NB4 (cell line): ENCODE measurements at regions not wholly inside any gene's neighbourhood (a gene's known extent, or its start where the extent isn't known, plus 50 kb on each side); places are given as distances from the start of the nearest gene placed in this dataset.
A peak's percentile ranks its signal among the peaks of the same experiment; 100 is the strongest.

Experiments used
- DNase-seq: peaks from one replicate; pipeline ENCODE4 v3.0.0; 2010; ENCODE audit warnings: low read depth
- H3K4me3 ChIP-seq: one replicate; pipeline ENCODE4 v1.5.1; 2011; ENCODE audit warnings: mild to moderate bottlenecking, low read depth, low read length, moderate library complexity
- CTCF ChIP-seq: IDR thresholded peaks from one replicate; pipeline ENCODE4 v1.5.1; 2012; ENCODE audit warnings: low read depth, low read length
- MAX ChIP-seq: IDR thresholded peaks from 2 replicates; pipeline ENCODE4 v1.6.1; 2011; ENCODE audit warnings: low read depth, low read length
- MYC ChIP-seq: IDR thresholded peaks from 2 replicates; pipeline ENCODE4 v1.6.1; 2011; ENCODE audit warnings: low read depth, low read length
- POLR2A ChIP-seq: IDR thresholded peaks from 2 replicates; pipeline ENCODE4 v1.6.1; 2011; ENCODE audit warnings: mild to moderate bottlenecking; ENCODE audit not compliant: insufficient read length; ENCODE audit errors: extremely low read depth

- TF ChIP-seq MAX (0 out of 2 replicates have a peak, but pooled peaks have one; percentile 7), MYC (no peak), POLR2A (no peak), CTCF (no peak)
- H3K4me3 ChIP-seq = no peak overlapping the region
- DNase-seq = peak; percentile 42
Observed at GRCh38 chr7:12741951-12742575, 54.6 kb downstream of the ARL4A start.

- TF ChIP-seq CTCF = no peak
- no peak for TF ChIP-seq MAX
- TF ChIP-seq POLR2A = no peak
- TF ChIP-seq MYC = no peak
Observed at GRCh38 chr7:12746211-12746610, 58.8 kb downstream of the ARL4A start.

GRCh38 chr7:12747687-12748306, 60.4 kb downstream of the ARL4A start:
- no peak for TF ChIP-seq MAX
- no peak overlapping the region for H3K4me3 ChIP-seq
- no peak for DNase-seq

More at GRCh38 chr7:12746211-12746610, 58.8 kb downstream of the ARL4A start:
- H3K4me3 ChIP-seq = no peak overlapping the region
- no peak for DNase-seq

GRCh38 chr7:12749069-12749468, 61.6 kb downstream of the ARL4A start:
- no peak for DNase-seq
- H3K4me3 ChIP-seq = no peak overlapping the region
- no peak for TF ChIP-seq MAX
- TF ChIP-seq POLR2A = no peak
- TF ChIP-seq CTCF = no peak
- TF ChIP-seq MYC = no peak

- DNase-seq = no peak
- H3K4me3 ChIP-seq = no peak overlapping the region
- no peak for TF ChIP-seq POLR2A
- TF ChIP-seq MYC = no peak
- no peak for TF ChIP-seq MAX
Observed at GRCh38 chr7:12749746-12750145, 62.3 kb downstream of the ARL4A start.

- TF ChIP-seq CTCF (no peak), MYC (no peak), POLR2A (no peak), MAX (no peak)
- no peak overlapping the region for H3K4me3 ChIP-seq
- no peak for DNase-seq
Observed at GRCh38 chr7:12751764-12752163, 64.3 kb downstream of the ARL4A start.
